NCI-H510A (cell line): ENCODE measurements at regions not wholly inside any gene's neighbourhood (a gene's known extent, or its start where the extent isn't known, plus 50 kb on each side); places are given as distances from the start of the nearest gene placed in this dataset.
"Not testable (repeated sequence)": the region's sequence is repeated elsewhere in the genome, so short reads cannot be mapped to it uniquely, and the experiment has no call there.

ENCODE experiments used
- DNase-seq: peaks from one replicate; lab custom pipeline; 2025; lab: John Stamatoyannopoulos, UW

DNA sequence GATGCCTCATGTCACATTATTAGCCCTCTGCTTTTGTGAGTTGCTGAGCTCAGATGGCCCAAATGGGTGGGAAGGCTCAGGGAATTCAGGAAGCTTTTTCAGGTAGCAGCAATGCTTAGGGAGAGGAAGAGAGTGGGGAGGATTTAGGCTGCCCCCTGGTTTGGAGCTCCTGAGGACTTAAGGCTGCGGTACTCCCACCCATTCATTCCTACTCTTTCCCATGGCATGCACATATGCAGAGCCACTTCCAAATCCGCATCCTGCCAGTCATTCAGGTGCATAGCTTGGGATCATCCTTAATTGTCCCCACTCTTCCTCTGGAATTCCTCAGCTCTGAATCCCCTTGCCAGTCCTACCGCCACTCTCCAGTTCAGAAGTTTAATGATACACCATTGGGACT is 343.1 kb upstream of the FRG2C start:
- DNase-seq, result no peak

DNA sequence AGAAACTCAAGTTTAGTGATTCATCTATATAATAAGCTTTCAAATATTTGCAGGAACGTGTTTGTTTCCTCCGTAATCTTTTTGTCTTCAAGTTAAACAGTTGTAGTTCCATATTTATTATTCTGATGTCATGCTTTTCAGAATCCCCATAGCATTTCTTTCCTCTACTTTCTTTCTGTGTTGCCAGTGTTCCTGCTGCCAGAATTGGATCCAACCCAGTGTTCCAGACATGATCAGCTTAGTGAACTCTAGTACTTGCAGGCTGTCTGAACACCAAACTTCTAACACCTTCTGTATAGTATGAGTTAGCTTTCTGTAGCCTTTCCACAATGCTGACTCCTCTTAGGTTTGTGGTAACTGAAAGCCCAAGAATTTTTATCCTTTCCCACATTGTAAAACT is 340.2 kb upstream of the FRG2C start:
- DNase-seq, result not testable (repeated sequence)

DNA sequence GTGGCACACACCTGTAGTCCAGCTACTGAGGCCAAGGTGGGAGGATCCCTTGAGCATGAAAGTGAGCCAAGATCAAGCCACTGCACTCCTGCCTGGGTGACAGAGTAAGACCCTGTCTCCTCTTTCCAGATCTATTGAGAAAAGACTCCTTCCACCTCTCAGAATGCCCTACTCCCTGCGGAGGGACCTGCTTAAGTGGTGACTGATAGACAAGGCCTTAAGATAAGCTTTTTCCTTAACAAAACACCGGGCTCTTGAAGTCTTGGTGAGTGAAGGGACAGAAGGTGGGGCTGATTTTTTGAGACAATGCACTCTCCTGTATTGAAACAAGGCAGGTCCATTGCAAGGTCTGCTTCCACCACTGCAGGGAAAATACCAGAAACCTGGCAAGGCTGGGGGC is 338.4 kb upstream of the FRG2C start:
- no peak for DNase-seq

DNA sequence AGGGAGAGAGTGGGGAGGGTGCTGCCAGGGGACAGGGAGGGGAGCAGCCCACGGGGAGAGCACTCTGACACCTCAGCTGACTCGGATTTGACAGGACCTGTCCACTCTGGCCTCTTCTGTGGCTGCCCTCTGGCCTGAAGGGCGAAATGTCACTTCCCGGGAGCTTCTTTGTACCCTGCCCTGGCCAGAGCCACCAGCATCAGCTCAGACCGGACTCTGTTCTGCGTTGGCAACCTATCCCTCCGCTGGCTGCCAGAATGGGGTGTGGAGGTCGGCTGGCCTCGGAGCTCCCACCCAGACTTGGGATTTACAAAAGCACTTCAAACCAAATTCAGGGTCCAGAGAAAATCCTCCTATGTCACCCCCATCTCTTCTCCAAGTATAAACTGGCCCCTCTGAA is 336.7 kb upstream of the FRG2C start:
- DNase-seq, result no peak

DNA sequence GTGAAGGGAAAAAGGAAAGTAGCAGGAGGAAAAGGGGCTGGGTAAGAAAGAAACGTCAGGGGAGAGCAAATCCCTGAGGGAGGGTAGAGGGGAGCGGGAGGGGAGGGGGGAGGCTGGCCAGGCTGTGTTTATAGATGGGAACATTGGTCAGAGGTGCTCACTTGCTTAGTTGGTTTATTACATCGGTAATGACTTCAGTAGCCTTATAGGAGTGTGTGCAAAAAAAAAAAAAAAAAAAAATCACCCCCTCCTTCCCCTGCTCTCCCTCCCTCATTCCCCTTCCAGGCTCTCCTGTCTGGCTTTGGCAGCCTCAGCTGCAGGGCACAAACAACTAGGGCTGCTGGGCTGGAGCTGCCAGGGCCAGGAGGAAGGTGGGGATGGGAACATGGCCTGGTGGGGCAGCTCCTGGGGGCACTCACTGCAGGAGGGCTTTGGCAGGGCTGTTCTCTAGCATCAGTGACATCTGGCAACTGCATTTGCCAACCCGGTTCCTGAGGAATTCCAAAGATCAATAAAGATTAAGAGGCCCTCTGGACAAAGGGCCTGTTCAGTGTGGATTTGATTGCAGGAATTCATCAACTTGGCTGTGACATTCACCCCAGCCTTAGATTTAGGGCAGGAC is 334.5 kb upstream of the FRG2C start:
- no peak for DNase-seq

DNA sequence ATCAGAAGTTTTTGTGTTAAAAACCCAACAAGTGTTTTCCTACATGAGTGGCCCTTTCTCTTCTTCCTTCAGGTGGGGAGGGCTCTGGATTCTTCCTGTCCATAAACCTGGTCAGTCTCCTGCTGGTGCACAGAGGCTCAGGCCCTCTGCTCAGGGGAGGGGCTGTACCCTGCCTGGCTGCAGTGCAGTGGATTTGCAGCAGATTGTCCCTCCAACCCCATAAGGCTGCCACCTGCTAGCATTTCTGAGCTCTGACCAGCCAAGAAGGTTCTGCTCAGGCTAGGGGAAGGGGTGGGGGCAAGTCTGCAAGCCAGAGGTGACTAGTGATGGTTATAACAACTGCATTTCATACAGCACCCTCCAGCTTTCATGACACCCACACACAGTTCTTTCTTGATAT is 333.7 kb upstream of the FRG2C start:
- DNase-seq, result not testable (repeated sequence)

DNA sequence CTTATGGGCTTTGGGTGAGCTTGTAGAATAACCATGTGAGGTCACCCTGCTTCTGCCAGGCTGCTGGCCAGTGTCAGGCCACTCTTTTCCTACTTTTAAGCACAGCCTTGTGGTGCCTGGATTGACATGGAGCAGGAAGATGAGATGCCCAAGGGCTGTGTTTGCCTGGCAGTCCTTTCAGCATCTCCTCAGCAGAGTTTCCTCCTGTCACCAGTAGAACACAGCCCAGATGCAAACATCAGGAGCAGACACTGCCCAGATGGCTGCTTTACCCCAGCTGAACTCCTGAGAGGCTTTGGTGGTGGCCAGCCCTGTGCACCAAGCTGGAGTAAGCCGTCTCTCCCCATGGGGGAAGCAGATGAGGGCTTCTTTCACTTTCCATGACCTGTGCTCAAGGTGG is 332.0 kb upstream of the FRG2C start:
- not testable (repeated sequence) for DNase-seq

DNA sequence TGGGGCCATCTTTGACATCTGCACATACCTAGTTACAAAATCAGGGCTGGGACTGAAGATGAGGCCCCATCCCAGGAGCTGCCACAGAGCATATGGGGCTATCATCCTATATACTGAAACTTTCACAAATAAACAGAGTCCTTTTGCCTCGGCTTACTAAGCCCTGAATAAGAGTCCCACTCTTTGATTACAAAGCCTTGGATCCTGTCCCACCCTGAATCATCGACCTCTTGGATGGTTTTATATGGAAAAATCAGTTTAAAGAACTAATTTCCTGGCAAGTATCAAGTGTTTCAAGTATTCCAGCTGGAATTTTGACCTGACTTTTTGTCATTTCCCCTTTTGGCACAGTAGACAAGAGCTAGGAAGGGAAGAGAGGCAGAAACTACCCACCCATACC is 331.3 kb upstream of the FRG2C start:
- DNase-seq, result no peak

DNA sequence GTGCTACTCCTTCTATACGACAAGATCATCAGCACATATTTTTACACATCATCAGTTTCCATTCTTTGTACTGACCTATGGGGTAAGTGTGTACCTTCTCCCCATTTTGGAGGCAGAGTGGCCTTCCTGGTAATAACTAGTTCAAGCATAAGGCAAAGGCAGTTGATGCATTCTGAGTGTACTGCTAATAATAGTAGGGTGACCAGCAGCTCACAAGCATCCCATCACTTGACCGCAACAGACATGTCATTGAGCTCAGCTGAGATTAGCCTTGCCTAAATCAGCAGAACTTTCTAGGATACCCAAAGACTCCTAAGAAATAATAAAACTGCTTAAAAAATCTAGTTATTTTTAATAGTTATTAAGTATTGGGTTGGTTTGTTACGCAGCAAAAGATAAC is 329.8 kb upstream of the FRG2C start:
- DNase-seq, result no peak

DNA sequence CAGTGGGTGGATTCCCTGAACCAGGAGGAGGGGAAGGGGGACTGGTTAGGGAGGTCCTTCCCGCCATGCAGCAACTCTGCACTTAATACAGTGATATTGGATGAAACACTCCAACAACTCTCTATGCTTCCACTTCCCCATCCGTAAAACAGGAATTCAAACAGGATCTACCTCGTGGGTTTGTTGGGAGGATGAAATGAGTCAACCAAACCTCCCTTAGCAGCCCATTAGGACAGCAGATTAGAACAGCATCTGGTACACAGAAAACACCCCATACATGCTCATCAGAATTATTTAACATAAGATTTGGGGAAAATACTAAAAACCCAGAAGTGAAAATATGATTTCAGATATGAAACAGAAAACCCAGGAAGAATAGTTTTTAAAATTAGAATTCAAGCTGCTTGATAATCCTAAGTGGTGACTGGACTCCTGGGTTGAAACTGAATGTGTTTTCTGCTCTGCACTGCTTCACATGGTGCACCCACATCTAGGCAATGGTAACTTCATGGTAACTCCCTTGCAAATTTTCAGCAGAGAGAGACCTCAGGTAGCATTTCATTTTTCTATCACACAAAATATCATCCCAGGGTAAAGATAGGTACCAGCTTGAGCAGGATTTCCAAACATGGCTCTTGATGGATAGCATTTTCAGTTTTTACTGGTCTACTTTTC is 326.8 kb upstream of the FRG2C start:
- DNase-seq, result no peak

DNA sequence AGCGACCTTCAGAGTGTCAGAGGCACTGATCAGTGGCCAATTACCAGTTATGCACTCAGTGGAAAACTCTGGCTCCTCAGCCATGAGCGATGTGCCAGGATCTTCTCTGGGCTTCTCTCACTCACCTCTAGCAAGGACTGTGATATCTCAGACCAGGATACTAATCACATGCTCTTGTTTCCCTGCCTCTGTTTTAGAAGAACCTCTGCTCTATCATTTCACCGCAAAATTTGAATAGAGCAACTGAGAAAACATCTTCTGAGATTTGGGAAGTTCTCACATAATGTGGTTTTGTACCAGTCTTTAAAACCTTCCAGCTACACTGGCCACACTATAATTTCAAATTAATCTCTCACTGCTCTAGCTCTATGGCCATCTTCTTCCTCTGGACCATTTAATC is 325.8 kb upstream of the FRG2C start:
- no peak for DNase-seq

DNA sequence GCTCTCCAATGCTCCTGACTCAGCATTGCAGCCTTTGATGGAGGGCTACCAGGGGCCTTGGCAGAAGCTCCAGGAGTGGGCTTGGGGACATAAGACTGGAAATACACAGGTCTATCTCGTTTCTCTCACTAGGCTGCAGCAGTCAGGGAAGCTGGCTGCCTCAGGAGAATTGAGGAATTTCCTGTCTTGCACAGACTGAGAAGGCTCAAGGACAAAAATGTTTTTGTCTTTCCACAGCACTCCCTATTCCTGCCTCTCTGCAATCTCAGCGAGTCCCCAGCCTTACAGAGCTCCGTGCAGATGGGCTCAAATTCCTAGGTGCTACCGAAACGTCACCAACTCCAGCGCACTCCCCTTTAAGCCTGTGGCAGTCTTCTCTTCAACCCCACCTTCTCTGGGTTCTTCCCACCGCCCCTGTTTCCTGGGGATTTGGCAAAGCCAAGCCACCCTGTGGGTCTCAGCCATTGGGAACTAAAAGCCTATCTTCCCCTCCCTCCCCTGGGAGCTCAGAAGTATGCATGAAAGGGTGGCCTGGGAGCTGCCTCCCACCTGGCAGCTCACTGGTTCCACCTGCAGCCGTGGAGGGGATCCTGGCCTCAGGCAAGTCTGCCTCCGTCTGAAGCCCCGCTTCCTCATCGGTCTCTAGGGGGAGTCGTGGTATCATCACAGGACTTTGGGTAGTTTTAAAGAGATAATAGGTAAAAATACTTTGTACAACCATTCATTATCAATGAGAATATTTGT is 322.6 kb upstream of the FRG2C start:
- no peak for DNase-seq

DNA sequence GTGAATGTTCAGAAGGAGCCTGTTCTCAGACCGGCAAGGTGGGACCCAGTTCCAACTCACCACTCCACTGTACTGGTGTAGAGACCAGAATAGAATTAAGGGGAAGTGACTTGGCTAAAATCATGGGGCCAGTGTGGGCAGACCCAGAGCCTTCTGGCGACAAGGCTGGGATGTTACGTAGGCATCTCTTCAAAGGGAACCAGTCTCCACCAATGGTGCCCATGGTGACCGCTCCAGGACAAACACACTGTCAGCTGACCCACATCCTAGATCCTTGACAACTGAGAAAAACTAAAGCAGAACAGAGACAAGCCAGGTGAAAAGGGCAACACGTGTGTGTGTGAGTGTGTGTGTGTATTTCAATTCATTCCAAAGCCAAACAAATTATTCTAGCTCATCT is 321.7 kb upstream of the FRG2C start:
- DNase-seq, result no peak

DNA sequence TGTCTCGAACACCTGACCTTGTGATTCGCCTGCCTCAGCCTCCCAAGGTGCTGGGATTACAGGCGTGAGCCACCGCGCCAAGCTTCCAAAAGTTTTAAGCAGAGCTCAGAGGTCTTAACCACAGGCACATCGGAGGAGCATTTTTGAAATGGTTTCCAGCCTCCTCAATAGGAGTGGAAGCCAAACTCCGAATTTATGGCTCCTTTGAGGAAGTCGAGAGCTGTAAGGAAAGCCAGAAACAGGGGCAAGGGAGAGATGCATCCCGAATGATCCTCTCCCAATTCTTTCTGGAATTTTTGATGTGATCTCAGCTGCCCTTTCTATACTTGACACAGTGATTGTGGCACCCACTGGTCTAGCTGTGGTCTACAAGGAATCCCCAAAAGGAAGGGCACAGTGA is 313.6 kb upstream of the FRG2C start:
- DNase-seq, result not testable (repeated sequence)

DNA sequence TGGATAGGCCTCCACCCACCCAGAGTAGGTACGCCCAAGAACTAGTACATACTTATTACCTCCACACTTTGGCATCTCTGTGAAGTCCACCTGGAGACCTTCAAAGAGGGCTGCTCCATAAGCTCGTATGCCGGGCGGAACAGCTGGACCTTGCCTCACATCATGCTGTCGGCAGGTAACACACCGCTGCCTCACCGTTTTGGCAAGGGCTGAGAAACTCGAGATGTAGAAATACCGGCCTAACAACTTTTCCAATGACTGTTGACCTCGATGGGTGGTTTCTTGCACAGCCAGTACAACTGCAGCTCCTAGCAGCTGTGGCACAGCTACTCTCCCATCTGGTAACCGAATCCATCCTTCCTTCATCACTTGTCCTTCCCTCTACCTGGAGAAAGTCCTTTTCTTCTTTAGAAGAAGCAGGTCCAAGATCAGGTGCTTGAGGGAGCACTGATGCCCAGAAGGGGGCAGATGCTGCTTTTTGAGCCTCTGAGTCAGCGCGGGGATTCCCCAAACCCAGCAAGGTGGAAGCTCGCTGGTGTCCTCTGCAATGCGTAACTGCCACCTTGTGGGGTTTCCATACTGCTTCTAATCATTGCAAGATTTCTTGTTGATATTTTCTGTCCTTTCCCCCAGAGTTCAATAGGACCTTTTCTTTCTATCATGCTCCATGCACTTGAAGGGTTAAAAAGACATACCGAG is 301.9 kb upstream of the FRG2C start:
- DNase-seq, result peak; percentile 63

DNA sequence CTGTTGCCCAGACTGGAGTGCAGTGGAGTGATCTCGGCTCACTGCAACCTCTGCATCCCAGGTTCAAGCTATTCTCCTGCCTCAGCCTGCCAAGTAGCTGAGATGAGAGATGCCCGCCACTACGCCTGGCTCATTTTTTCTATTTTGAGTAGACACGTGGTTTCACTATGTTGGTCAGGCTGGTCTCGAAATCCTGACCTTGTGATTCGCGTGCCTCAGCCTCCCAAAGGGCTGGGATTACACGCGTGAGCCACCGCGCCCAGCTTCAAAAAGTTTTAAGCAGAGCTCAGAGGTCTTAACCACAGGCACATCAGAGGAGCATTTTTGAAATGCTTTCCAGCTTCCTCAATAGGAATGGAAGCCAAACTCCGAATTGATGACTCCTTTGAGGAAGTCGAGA is 291.2 kb upstream of the FRG2C start:
- DNase-seq, result not testable (repeated sequence)

DNA sequence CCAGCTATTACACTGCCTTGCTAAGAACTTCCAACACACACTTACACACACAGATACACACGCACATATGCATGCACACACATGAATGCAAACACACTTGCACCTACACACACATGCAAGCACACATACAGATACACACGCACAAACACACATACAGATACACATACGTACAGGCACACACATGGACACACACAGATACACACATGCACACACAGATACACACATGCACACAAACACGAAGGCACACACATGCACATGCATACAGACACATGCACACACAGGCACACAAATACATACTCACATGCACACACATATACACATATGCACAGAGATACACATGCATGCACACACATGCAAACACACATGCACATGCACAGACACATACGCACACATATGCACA is 284.3 kb upstream of the FRG2C start:
- DNase-seq, result not testable (repeated sequence)

DNA sequence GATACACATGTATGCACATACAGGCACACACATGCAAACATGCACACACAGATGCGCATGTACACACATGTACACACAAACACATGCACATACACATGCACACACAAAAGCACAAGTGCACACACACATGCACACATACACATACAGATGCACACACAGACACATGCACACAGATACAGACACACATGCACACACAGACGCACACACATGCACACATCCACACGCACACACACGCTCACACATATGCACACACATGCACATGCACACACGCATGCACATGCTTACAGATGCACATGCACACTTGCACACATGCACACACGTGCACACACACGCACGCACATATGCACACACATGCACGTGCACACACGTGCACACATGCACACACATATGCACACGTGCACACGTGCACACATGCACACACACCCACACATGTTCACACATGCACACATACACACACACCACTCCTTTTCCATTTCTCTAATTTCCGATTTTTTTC is 283.8 kb upstream of the FRG2C start:
- no peak for DNase-seq

DNA sequence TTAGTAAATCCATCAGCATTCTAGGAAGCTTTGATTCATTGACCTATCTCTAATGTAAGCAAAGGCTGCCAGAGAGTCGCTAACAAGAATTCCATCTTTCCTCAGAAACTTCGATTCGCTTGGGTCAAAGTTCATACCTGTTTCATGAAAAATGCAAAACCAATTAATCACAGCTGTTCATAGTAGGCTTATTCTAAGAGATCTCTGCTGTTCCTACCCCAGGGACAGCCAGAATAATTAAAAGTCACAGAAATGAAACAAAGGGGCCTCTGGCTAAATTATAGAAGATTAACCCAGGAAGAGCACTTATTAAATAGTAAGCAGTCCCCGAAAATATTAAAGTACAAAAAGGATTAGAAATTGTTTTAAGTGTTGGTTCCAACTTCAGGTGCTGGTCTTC is 280.1 kb upstream of the FRG2C start:
- DNase-seq, result not testable (repeated sequence)

DNA sequence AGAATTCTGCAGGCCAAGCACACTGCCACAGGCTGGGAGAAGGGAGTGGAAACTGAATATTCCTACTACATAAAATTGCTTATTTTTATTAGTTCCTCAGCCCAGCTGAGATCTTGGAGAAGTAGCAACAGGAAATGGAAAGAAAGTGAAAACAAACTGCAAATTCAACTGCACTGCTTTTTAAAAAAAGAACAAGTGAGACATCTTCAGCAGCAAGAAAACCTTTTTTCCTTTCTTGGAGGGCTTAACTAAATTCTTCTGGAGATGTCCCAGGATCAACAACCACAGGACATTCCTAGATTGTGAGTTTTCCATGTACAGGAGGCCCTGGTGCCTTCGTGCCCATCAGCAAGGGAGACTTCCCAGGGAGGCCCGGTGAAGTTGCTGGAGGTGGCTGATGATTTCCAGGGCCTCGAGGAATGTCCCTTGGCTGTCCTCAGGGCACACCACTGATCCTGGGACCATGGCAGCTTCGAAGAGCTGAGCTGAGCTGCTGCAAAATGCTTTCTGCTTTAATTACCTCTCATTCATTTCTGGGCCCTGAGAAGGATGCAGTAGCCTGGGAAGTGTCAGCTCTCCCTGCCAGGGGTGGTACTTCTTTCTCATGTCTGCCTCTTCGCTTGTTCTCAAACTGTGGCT is 275.5 kb upstream of the FRG2C start:
- not testable (repeated sequence) for DNase-seq

DNA sequence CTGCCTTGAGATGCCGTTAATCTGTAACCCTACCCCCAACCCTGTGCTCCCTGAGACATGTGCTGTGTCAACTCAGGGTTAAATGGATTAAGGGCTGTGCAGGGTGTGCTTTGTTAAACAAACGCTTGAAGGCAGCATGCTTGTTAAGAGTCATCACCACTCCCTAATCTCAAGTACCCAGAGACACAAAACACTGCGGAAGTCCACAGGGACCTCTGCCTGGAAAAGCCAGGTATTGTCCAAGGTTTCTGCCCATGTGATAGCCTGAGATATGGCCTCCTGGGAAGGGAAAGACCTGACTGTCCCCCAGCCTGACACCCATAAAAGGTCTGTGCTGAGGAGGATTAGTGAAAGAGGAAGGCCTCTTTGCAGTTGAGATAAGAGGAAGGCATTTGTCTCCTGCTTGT is 270.8 kb upstream of the FRG2C start:
- not testable (repeated sequence) for DNase-seq

DNA sequence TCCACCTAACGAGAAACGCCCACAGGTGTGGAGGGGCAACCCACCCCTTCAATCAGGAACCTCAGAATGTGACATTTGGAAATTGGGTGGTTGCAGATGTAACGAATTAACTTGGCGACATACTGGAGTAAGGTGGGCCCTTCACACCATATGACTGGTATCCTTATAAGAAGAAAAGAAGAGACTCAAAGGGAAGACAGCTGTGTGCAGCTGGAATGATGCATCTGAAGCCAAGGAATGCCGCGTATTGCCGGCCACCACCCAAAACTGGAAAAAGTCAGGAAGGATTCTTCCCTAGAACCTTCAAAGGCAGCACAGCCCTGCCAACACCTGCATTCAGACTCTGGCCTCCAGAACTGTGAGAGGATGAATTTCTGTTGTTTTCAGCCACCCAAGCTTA is 270.0 kb upstream of the FRG2C start:
- not testable (repeated sequence) for DNase-seq
